Neural cell (in vitro differentiated cells): ENCODE measurements at regions not wholly inside any gene's neighbourhood (a gene's known extent, or its start where the extent isn't known, plus 50 kb on each side); places are given as distances from the start of the nearest gene placed in this dataset.
"Not testable (repeated sequence)": the region's sequence is repeated elsewhere in the genome, so short reads cannot be mapped to it uniquely, and the experiment has no call there.

Source experiments
- H2AFZ ChIP-seq: fragments of 200-600, 300-800 bp; sonication (generic), shearing (Covaris generic); 2 replicates; pipeline ENCODE4 v1.6.0; 2014; ENCODE audit warnings: low read depth, mild to moderate bottlenecking, antibody characterized with exemption, low read length, moderate library complexity
- H3F3A ChIP-seq: fragments of 200-600 bp; shearing (Covaris generic); 2 replicates; pipeline ENCODE4 v1.6.1; 2016; ENCODE audit warnings: mild to moderate bottlenecking, moderate library complexity, mixed read lengths, antibody characterized with exemption, low read length; ENCODE audit not compliant: insufficient read depth, poor library complexity, severe bottlenecking
- H3K27ac ChIP-seq: fragments of 200-600, 300-800 bp; sonication (generic), shearing (Covaris generic); 2 replicates; pipeline ENCODE4 v1.5.1; 2014; ENCODE audit warnings: mild to moderate bottlenecking, low read length, moderate library complexity
- H3K27me3 ChIP-seq: fragments of 300-800, 200-600 bp; sonication (generic), shearing (Covaris generic); 2 replicates; pipeline ENCODE4 v1.6.0; 2014; ENCODE audit warnings: mild to moderate bottlenecking, low read depth, low read length, moderate library complexity; ENCODE audit not compliant: insufficient read depth
- H3K36me3 ChIP-seq: fragments of 300-800, 200-600 bp; sonication (generic), shearing (Covaris generic); 2 replicates; pipeline ENCODE4 v1.5.1; 2014; ENCODE audit warnings: mild to moderate bottlenecking, antibody characterized with exemption, low read length, moderate library complexity; ENCODE audit not compliant: insufficient read depth
- H3K4me2 ChIP-seq: fragments of 300-800, 200-600 bp; sonication (generic), shearing (Covaris generic); 2 replicates; pipeline ENCODE4 v1.6.0; 2014; ENCODE audit warnings: mild to moderate bottlenecking, low read length
- H3K4me3 ChIP-seq: fragments of 300-800, 200-600 bp; sonication (generic), shearing (Covaris generic); 2 replicates; pipeline ENCODE4 v1.5.1; 2014; ENCODE audit warnings: mild to moderate bottlenecking, low read length, moderate library complexity
- H3K79me2 ChIP-seq: fragments of 200-600 bp; shearing (Covaris generic); replicated peaks from 2 replicates; pipeline ENCODE4 v1.6.0; 2014; ENCODE audit warnings: mild to moderate bottlenecking, low read length, moderate library complexity; ENCODE audit not compliant: insufficient read depth
- H3K9ac ChIP-seq: fragments of 300-800, 200-600 bp; sonication (generic), shearing (Covaris generic); 2 replicates; pipeline ENCODE4 v1.6.1; 2016; ENCODE audit warnings: mild to moderate bottlenecking, low read length, mixed read lengths
- H3K9me2 ChIP-seq: fragments of 200-600 bp; shearing (Covaris generic); 2 replicates; pipeline ENCODE4 v1.6.1; 2016; ENCODE audit warnings: mild to moderate bottlenecking, low read length, mixed read lengths; ENCODE audit not compliant: insufficient read depth
- H3K9me3 ChIP-seq: fragments of 200-600, 300-800 bp; sonication (generic), shearing (Covaris generic); 2 replicates; pipeline ENCODE4 v1.6.1; 2016; ENCODE audit warnings: mild to moderate bottlenecking, mixed run types, low read length, moderate library complexity, mixed read lengths
- H4K20me1 ChIP-seq: fragments of 200-600 bp; shearing (Covaris generic); 2 replicates; pipeline ENCODE4 v1.6.1; 2016; ENCODE audit warnings: mild to moderate bottlenecking, mixed run types; ENCODE audit not compliant: insufficient read depth
- EP300 ChIP-seq: fragments of 450-650 bp; conservative IDR thresholded peaks from 2 replicates; pipeline ENCODE4 v1.6.1; 2014; ENCODE audit warnings: antibody characterized with exemption, mild to moderate bottlenecking, moderate library complexity; ENCODE audit not compliant: poor library complexity, severe bottlenecking
- EZH2 ChIP-seq: fragments of 200-600, 300-800 bp; shearing (Covaris generic), sonication (generic); IDR thresholded peaks from 2 replicates; pipeline ENCODE4 v1.6.1; 2014; ENCODE audit warnings: antibody characterized with exemption, low read length, borderline replicate concordance, mild to moderate bottlenecking; ENCODE audit not compliant: insufficient read depth, poor library complexity, severe bottlenecking
- MXI1 ChIP-seq: fragments of 450-650 bp; conservative IDR thresholded peaks from 2 replicates; pipeline ENCODE4 v1.6.1; 2014; ENCODE audit warnings: antibody characterized with exemption, mild to moderate bottlenecking; ENCODE audit not compliant: poor library complexity, severe bottlenecking
- POLR2AphosphoS5 ChIP-seq: IDR thresholded peaks from 2 replicates; pipeline ENCODE4 v1.6.1; 2012
- RAD21 ChIP-seq: fragments of 450-650 bp; conservative IDR thresholded peaks from 2 replicates; pipeline ENCODE4 v1.6.1; 2014; ENCODE audit warnings: antibody characterized with exemption, mild to moderate bottlenecking, moderate library complexity
- SMC3 ChIP-seq: fragments of 450-650 bp; conservative IDR thresholded peaks from 2 replicates; pipeline ENCODE4 v1.6.1; 2014; ENCODE audit warnings: antibody characterized with exemption, mild to moderate bottlenecking, moderate library complexity; ENCODE audit not compliant: poor library complexity
- TAF1 ChIP-seq: IDR thresholded peaks from 2 replicates; pipeline ENCODE4 v1.6.1; 2012; ENCODE audit warnings: low read depth
- TF ChIP-seq, protein P1 (sequence below): IDR thresholded peaks from 2 replicates; pipeline ENCODE4 v1.6.1; 2012; ENCODE audit warnings: borderline replicate concordance
- TF ChIP-seq, protein P2 (sequence below): fragments of 450-650 bp; IDR thresholded peaks from 2 replicates; pipeline ENCODE4 v1.5.1; 2014; ENCODE audit warnings: antibody characterized with exemption, mild to moderate bottlenecking, moderate library complexity; ENCODE audit not compliant: poor library complexity, severe bottlenecking

DNA sequence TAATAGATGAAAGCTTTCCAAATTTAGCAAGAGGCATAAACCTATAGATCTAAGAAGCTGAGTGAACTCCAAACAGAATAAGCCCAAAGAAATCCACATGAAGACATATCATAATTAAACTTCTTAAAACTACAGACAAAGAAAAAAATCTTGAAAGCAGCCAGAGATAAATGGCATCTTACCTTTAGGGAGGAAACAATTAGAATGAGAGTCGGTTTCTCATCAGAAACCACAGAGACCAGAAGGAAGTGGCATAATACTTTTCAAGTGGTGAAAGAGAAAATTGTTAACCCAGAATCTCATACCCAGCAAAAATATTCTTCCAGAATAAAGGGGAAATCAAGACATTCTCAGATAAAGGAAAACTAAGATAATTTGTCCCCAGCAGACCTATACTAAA is 98.9 kb upstream of the NANOS1 start:
- no peaks in the 10 kb centered on the region for H3K27me3 ChIP-seq
- H2AFZ ChIP-seq: no peak overlapping the region
- no peaks in the 10 kb centered on the region for H3K9me2 ChIP-seq
- H3F3A ChIP-seq: no peaks in the 10 kb centered on the region
- H3K36me3 ChIP-seq: no peaks in the 10 kb centered on the region
- H3K9ac ChIP-seq: no peak overlapping the region
- no peak overlapping the region for H3K27ac ChIP-seq
- no peak overlapping the region for H3K4me2 ChIP-seq
- no peak overlapping the region for H3K4me3 ChIP-seq
- H3K9me3 ChIP-seq: no peaks in the 10 kb centered on the region
- no peaks in the 10 kb centered on the region for H4K20me1 ChIP-seq
- TF ChIP-seq RAD21 (no peak), EZH2 (no peak)
- H3K79me2 ChIP-seq: no peaks in the 10 kb centered on the region

DNA sequence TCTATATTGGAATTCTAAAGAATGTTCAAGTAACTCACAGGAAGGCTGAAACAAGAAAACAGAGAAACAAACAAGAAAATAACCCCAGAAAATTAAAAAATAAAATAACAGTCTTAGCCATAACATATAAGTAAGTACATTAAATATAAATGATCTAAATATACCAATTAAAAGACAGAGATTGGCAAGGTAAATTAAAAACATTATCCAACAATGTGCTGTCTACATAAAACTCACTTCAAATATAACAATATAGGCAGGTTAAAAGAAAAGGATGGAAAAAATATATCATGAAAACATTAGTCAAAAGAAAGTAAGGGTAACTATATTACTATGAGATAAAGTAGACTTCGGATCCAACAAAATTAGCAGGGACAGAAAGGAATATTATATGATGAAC is 98.1 kb upstream of the NANOS1 start:
- Histone ChIP-seq H4K20me1 (no peaks in the 10 kb centered on the region), H3K79me2 (no peaks in the 10 kb centered on the region), H2AFZ (no peak overlapping the region), H3K27ac (no peak overlapping the region), H3K27me3 (no peaks in the 10 kb centered on the region), H3K4me3 (no peak overlapping the region), H3K36me3 (no peaks in the 10 kb centered on the region), H3K9ac (no peak overlapping the region), H3K9me2 (no peaks in the 10 kb centered on the region), H3F3A (no peaks in the 10 kb centered on the region), H3K9me3 (no peaks in the 10 kb centered on the region), H3K4me2 (no peak overlapping the region)
- TF ChIP-seq, protein P1, sequence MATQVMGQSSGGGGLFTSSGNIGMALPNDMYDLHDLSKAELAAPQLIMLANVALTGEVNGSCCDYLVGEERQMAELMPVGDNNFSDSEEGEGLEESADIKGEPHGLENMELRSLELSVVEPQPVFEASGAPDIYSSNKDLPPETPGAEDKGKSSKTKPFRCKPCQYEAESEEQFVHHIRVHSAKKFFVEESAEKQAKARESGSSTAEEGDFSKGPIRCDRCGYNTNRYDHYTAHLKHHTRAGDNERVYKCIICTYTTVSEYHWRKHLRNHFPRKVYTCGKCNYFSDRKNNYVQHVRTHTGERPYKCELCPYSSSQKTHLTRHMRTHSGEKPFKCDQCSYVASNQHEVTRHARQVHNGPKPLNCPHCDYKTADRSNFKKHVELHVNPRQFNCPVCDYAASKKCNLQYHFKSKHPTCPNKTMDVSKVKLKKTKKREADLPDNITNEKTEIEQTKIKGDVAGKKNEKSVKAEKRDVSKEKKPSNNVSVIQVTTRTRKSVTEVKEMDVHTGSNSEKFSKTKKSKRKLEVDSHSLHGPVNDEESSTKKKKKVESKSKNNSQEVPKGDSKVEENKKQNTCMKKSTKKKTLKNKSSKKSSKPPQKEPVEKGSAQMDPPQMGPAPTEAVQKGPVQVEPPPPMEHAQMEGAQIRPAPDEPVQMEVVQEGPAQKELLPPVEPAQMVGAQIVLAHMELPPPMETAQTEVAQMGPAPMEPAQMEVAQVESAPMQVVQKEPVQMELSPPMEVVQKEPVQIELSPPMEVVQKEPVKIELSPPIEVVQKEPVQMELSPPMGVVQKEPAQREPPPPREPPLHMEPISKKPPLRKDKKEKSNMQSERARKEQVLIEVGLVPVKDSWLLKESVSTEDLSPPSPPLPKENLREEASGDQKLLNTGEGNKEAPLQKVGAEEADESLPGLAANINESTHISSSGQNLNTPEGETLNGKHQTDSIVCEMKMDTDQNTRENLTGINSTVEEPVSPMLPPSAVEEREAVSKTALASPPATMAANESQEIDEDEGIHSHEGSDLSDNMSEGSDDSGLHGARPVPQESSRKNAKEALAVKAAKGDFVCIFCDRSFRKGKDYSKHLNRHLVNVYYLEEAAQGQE: no peak
- TF ChIP-seq EZH2 (no peak), MXI1 (no peak), SMC3 (no peak), POLR2AphosphoS5 (no peak), EP300 (no peak), TAF1 (no peak), RAD21 (no peak)
- TF ChIP-seq, protein P2, sequence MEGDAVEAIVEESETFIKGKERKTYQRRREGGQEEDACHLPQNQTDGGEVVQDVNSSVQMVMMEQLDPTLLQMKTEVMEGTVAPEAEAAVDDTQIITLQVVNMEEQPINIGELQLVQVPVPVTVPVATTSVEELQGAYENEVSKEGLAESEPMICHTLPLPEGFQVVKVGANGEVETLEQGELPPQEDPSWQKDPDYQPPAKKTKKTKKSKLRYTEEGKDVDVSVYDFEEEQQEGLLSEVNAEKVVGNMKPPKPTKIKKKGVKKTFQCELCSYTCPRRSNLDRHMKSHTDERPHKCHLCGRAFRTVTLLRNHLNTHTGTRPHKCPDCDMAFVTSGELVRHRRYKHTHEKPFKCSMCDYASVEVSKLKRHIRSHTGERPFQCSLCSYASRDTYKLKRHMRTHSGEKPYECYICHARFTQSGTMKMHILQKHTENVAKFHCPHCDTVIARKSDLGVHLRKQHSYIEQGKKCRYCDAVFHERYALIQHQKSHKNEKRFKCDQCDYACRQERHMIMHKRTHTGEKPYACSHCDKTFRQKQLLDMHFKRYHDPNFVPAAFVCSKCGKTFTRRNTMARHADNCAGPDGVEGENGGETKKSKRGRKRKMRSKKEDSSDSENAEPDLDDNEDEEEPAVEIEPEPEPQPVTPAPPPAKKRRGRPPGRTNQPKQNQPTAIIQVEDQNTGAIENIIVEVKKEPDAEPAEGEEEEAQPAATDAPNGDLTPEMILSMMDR: no peak

DNA sequence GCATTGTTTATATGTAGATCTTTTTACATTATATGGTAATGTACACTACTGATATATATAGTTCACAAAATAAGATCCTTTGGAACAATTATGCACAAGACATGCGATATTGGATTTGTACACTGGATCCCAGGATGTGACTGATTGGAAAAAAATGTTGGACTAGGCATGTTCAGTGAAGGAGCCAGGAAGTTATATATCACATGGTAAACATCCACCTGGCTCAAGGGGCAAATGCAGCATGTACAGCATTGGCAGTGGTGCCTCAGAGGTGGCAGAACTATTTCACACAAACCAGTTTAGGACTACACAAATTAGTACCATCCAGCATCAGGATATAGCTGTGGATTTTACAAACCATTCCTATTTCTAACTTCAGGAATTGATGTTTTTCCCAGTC is 97.4 kb upstream of the NANOS1 start:
- H3K4me3 ChIP-seq, H3F3A ChIP-seq, H3K9me2 ChIP-seq, H4K20me1 ChIP-seq, H3K27me3 ChIP-seq, H3K9ac ChIP-seq, H2AFZ ChIP-seq, H3K9me3 ChIP-seq, H3K27ac ChIP-seq, H3K36me3 ChIP-seq, H3K79me2 ChIP-seq, H3K4me2 ChIP-seq: not testable (repeated sequence)
